ENCODE measurements at regions not wholly inside any gene's neighbourhood (a gene's known extent, or its start where the extent isn't known, plus 50 kb on each side); places are given as distances from the start of the nearest gene placed in this dataset.

GRCh38 chr18:67618061-67618460 is 101.5 kb upstream of the DSEL start:
- Histone ChIP-seq H3K4me1 (no peaks in the 10 kb centered on the region), H3K36me3 (no peaks in the 10 kb centered on the region), H3K4me3 (ENCODE audit: low read depth, low read length) (no peak overlapping the region), H3K9me3 (no peaks in the 10 kb centered on the region), H3K27me3 (no peaks in the 10 kb centered on the region)
- no peak for DNase-seq
- TF ChIP-seq CTCF (IDR thresholded peaks at IDR 0.05; ENCODE audit: low read depth, low read length): no peak

- Histone ChIP-seq H3K36me3 (no peaks in the 10 kb centered on the region), H3K4me3 (ENCODE audit: low read depth, low read length) (no peak overlapping the region), H3K27me3 (no peaks in the 10 kb centered on the region), H3K4me1 (no peaks in the 10 kb centered on the region), H3K9me3 (no peaks in the 10 kb centered on the region)
- TF ChIP-seq CTCF (IDR thresholded peaks at IDR 0.05; ENCODE audit: low read depth, low read length): no peak
- no peak for DNase-seq
Measured at GRCh38 chr18:67615876-67616275, 99.4 kb upstream of the DSEL start.

- Histone ChIP-seq H3K27me3 (no peaks in the 10 kb centered on the region), H3K4me3 (ENCODE audit: low read depth, low read length) (no peak overlapping the region), H3K4me1 (no peaks in the 10 kb centered on the region), H3K9me3 (no peaks in the 10 kb centered on the region), H3K36me3 (no peaks in the 10 kb centered on the region)
- TF ChIP-seq CTCF (IDR thresholded peaks at IDR 0.05; ENCODE audit: low read depth, low read length): no peak
- no peak for DNase-seq
Measured at GRCh38 chr18:67613731-67614130, 97.2 kb upstream of the DSEL start.

DNA sequence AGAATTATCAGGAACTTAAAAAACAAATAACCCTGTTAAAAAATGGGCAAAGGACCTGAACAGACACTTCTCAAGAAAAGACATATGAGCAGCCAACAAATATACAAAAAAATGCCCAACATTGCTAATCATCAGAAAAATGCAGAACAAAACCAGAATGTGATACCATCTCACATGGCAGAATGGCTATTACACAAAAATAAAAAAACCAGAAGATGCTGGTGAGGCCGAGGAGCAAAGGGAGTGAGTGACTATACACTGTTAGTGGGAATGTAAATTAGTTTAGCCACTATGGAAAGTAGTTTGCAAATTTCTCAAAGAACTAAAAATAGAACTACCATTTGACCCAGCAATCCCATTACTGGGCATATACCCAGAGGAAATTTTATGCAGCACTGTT is 95.8 kb upstream of the DSEL start:
- Histone ChIP-seq H3K4me3 (ENCODE audit: low read depth, low read length) (no peak overlapping the region), H3K4me1 (no peaks in the 10 kb centered on the region), H3K9me3 (no peaks in the 10 kb centered on the region), H3K36me3 (no peaks in the 10 kb centered on the region), H3K27me3 (no peaks in the 10 kb centered on the region)
- no peak for DNase-seq
- TF ChIP-seq CTCF (IDR thresholded peaks at IDR 0.05; ENCODE audit: low read depth, low read length): no peak

DNA sequence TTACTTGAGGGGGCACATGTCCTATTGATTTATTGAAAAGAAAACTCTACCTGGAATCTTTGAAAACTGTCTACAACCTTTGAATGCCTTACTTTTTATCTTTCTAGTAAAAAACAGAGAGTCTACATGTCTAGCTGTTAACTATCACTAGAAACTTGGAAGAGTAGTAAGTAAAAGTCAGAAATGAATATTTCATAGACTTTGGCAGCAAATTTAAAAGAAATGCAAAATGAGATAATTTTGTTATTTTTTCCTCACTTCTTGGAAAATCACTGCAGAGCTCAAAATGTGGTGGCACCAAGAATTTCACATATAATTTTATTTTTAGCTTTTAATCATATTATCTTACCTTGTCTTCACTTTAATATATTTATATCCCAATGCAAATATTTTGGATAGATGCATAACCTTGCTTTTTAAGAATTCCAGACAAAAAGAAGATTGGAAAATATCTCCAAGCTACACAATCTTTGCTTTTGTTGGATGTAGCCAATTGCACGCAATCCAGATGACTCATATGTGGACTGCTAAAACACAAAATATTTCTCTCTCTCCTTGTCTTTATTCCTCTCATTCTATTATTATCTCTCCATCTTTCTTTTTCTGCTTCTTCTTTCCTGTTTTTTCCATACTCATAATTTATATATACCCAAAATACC is 92.2 kb upstream of the DSEL start:
- Histone ChIP-seq H3K36me3 (no peaks in the 10 kb centered on the region), H3K4me1 (no peaks in the 10 kb centered on the region), H3K27me3 (no peaks in the 10 kb centered on the region), H3K9me3 (no peaks in the 10 kb centered on the region), H3K4me3 (ENCODE audit: low read depth, low read length) (no peak overlapping the region)
- no peak for TF ChIP-seq CTCF (IDR thresholded peaks at IDR 0.05; ENCODE audit: low read depth, low read length)
- no peak for DNase-seq

- H3K4me1 ChIP-seq: no peaks in the 10 kb centered on the region
- no peak for TF ChIP-seq CTCF (IDR thresholded peaks at IDR 0.05; ENCODE audit: low read depth, low read length)
- DNase-seq: no peak
- no peaks in the 10 kb centered on the region for H3K9me3 ChIP-seq
- no peak overlapping the region for H3K4me3 ChIP-seq (ENCODE audit: low read depth, low read length)
- H3K27me3 ChIP-seq: no peaks in the 10 kb centered on the region
- no peaks in the 10 kb centered on the region for H3K36me3 ChIP-seq
Measured at GRCh38 chr18:67608191-67608590, 91.7 kb upstream of the DSEL start.

Measured in BE2C (cell line).